ENCODE measurements at regions not wholly inside any gene's neighbourhood (a gene's known extent, or its start where the extent isn't known, plus 50 kb on each side); places are given as distances from the start of the nearest gene placed in this dataset.

GRCh38 chr5:83834306-83834705, 113.7 kb upstream of the HAPLN1 start:
- Histone ChIP-seq H3K36me3 (no peaks in the 10 kb centered on the region), H3K4me3 (replicated peaks in 1 of 3) (no peak overlapping the region), H3K27me3 (no peaks in the 10 kb centered on the region), H3K4me1 (peaks cover 0 to under 1% of the 10 kb centered on the region in 2 donors), H3K9me3 (no peaks in the 10 kb centered on the region), H3K27ac (no peak overlapping the region)
- DNase-seq = peak; percentile 55 to 61
- intact Hi-C loops (cut with DNase I) = no loop called here
- WGBS, 2 donors = 47 to 59% methylated on average over 5 of the region's 5 CpGs
- no peak for TF ChIP-seq CTCF (IDR thresholded peaks at IDR 0.05)
- TF ChIP-seq POLR2A (IDR thresholded peaks at IDR 0.05) = no peak

- TF ChIP-seq CTCF (IDR thresholded peaks at IDR 0.05) = no peak
- TF ChIP-seq POLR2A (IDR thresholded peaks at IDR 0.05) = no peak
- Histone ChIP-seq H3K4me1 (no peaks in the 10 kb centered on the region), H3K4me3 (replicated peaks in 1 of 3) (no peak overlapping the region), H3K27ac (no peak overlapping the region), H3K36me3 (no peaks in the 10 kb centered on the region), H3K27me3 (no peaks in the 10 kb centered on the region), H3K9me3 (no peaks in the 10 kb centered on the region)
- 93 to 94% methylated on average over 1 of the region's 1 CpG for WGBS, 2 donors
- intact Hi-C loops (cut with DNase I) = no loop called here
- DNase-seq = no peak
Observed at GRCh38 chr5:83831834-83832233, 111.2 kb upstream of the HAPLN1 start.

GRCh38 chr5:83827111-83827557, 106.5 kb upstream of the HAPLN1 start:
- no peaks in the 10 kb centered on the region for H3K4me1 ChIP-seq
- DNase-seq = no peak
- no peak for TF ChIP-seq POLR2A (IDR thresholded peaks at IDR 0.05)
- no peak for TF ChIP-seq CTCF (IDR thresholded peaks at IDR 0.05)
- no peaks in the 10 kb centered on the region for H3K27me3 ChIP-seq
- H3K36me3 ChIP-seq = no peaks in the 10 kb centered on the region
- 69 to 82% methylated on average over 1 of the region's 1 CpG for WGBS, 2 donors
- no peak overlapping the region for H3K27ac ChIP-seq
- intact Hi-C loops (cut with DNase I) = no loop called here
- H3K4me3 ChIP-seq (replicated peaks in 1 of 3) = no peak overlapping the region
- H3K9me3 ChIP-seq = no peaks in the 10 kb centered on the region

- intact Hi-C loops (cut with DNase I) = no loop called here
- no peak overlapping the region for H3K4me3 ChIP-seq (replicated peaks in 1 of 3)
- TF ChIP-seq POLR2A (IDR thresholded peaks at IDR 0.05) = no peak
- TF ChIP-seq CTCF (IDR thresholded peaks at IDR 0.05) = no peak
- no peaks in the 10 kb centered on the region for H3K9me3 ChIP-seq
- no peak for DNase-seq
- WGBS, 2 donors = 82 to 95% methylated on average over 1 of the region's 1 CpG
- H3K27ac ChIP-seq = no peak overlapping the region
- H3K36me3 ChIP-seq = no peaks in the 10 kb centered on the region
- H3K4me1 ChIP-seq = no peaks in the 10 kb centered on the region
- H3K27me3 ChIP-seq = no peaks in the 10 kb centered on the region
Observed at GRCh38 chr5:83817591-83817990, 96.9 kb upstream of the HAPLN1 start.

GRCh38 chr5:83815661-83816060, 95.0 kb upstream of the HAPLN1 start:
- WGBS, 2 donors = 53% methylated on average over 2 of the region's 2 CpGs
- H3K4me3 ChIP-seq (replicated peaks in 1 of 3) = no peak overlapping the region
- intact Hi-C loops (cut with DNase I) = no loop called here
- DNase-seq = no peak
- H3K36me3 ChIP-seq = no peaks in the 10 kb centered on the region
- no peaks in the 10 kb centered on the region for H3K27me3 ChIP-seq
- TF ChIP-seq CTCF (IDR thresholded peaks at IDR 0.05) (no peak), POLR2A (IDR thresholded peaks at IDR 0.05) (no peak)
- H3K27ac ChIP-seq = no peak overlapping the region
- H3K9me3 ChIP-seq = no peaks in the 10 kb centered on the region
- no peaks in the 10 kb centered on the region for H3K4me1 ChIP-seq

Measured in thyroid gland (tissue), 4 donors.